Tibial artery (tissue), 4 donors: ENCODE measurements at regions not wholly inside any gene's neighbourhood (a gene's known extent, or its start where the extent isn't known, plus 50 kb on each side); places are given as distances from the start of the nearest gene placed in this dataset.

Experiments used
- DNase-seq, 2 donors: peaks; one replicate each; pipeline ENCODE4 v3.0.0-alpha.2; 2019
- H3K27ac ChIP-seq, 2 donors: fragments of 200-600 bp; sonication (generic) in 1 of 2; 1 replicate in 1 of 2; 2 replicates in 1 of 2; pipeline ENCODE4 v1.5.1; 2018 to 2019; ENCODE audit warnings: mild to moderate bottlenecking in 1 of 2
- H3K27me3 ChIP-seq, 2 donors: fragments of 200-600 bp; sonication (generic) in 1 of 2; one replicate each; pipeline versions ENCODE4 v1.5.1 to v1.6.0; 2016 to 2019
- H3K36me3 ChIP-seq, 3 donors: fragments of 200-600 bp; sonication (generic) in 2 of 3; one replicate each; pipeline ENCODE4 v1.5.1; 2016 to 2019; ENCODE audit warnings: mild to moderate bottlenecking in 2 of 3
- H3K4me1 ChIP-seq, 4 donors: fragments of 200-600 bp; sonication (generic) in 2 of 4; 1 replicate in 3 of 4; 2 replicates in 1 of 4; pipeline ENCODE4 v1.5.1; 2016 to 2019
- H3K4me3 ChIP-seq, 2 donors: fragments of 200-600 bp; sonication (generic) in 1 of 2; 1 replicate in 1 of 2; 2 replicates in 1 of 2; pipeline ENCODE4 v1.5.1; 2018 to 2019; ENCODE audit warnings: mild to moderate bottlenecking in 2 of 2
- H3K9me3 ChIP-seq, 3 donors: fragments of 200-600 bp; sonication (generic) in 1 of 3; one replicate each; pipeline ENCODE4 v1.5.1; 2016 to 2019
- CTCF ChIP-seq, 2 experiments: fragments of 200-600 bp in 1 of 2; fragments of 450-650 bp in 1 of 2; IDR thresholded peaks; one replicate each; pipeline ENCODE4 v1.5.1; 2017 to 2019; ENCODE audit warnings: antibody characterized with exemption in 2 of 2, mild to moderate bottlenecking in 1 of 2, moderate library complexity in 1 of 2
- intact Hi-C: fragments of 100-400 bp; cut with DNase I; formaldehyde crosslinking; loops from one replicate; pipeline ENCODE4 v1.15.0; 2023; ENCODE audit warnings: low total_unique reads

GRCh38 chr4:59968796-59969195 lies 1231.3 kb upstream of the ADGRL3 start:
- H3K4me3 ChIP-seq, result no peak overlapping the region
- TF ChIP-seq CTCF (IDR thresholded peaks at IDR 0.05), result no peak
- H3K9me3 ChIP-seq, result no peaks in the 10 kb centered on the region
- no peaks in the 10 kb centered on the region for H3K4me1 ChIP-seq
- intact Hi-C loops, result no loop called here
- no peak for DNase-seq
- H3K36me3 ChIP-seq, result no peaks in the 10 kb centered on the region
- no peaks in the 10 kb centered on the region for H3K27me3 ChIP-seq
- H3K27ac ChIP-seq, result no peak overlapping the region

- intact Hi-C loops, result no loop called here
Measured at GRCh38 chr4:59969909-59970308, 1230.2 kb upstream of the ADGRL3 start.

GRCh38 chr4:59971952-59972351 lies 1228.2 kb upstream of the ADGRL3 start:
- Histone ChIP-seq H3K9me3 (no peaks in the 10 kb centered on the region), H3K27me3 (no peaks in the 10 kb centered on the region), H3K4me1 (no peaks in the 10 kb centered on the region), H3K36me3 (no peaks in the 10 kb centered on the region), H3K27ac (no peak overlapping the region), H3K4me3 (no peak overlapping the region)
- intact Hi-C loops, result no loop called here
- no peak for DNase-seq
- TF ChIP-seq CTCF (IDR thresholded peaks at IDR 0.05), result no peak

More at GRCh38 chr4:59969909-59970308, 1230.2 kb upstream of the ADGRL3 start:
- Histone ChIP-seq H3K9me3 (no peaks in the 10 kb centered on the region), H3K36me3 (no peaks in the 10 kb centered on the region), H3K27ac (no peak overlapping the region), H3K4me1 (no peaks in the 10 kb centered on the region), H3K4me3 (no peak overlapping the region), H3K27me3 (no peaks in the 10 kb centered on the region)
- no peak for DNase-seq
- TF ChIP-seq CTCF (IDR thresholded peaks at IDR 0.05), result no peak

- intact Hi-C loops, result no loop called here
- TF ChIP-seq CTCF (IDR thresholded peaks at IDR 0.05), result no peak
- no peak for DNase-seq
- Histone ChIP-seq H3K27me3 (no peaks in the 10 kb centered on the region), H3K36me3 (no peaks in the 10 kb centered on the region), H3K27ac (no peak overlapping the region), H3K9me3 (no peaks in the 10 kb centered on the region), H3K4me3 (no peak overlapping the region), H3K4me1 (no peaks in the 10 kb centered on the region)
Measured at GRCh38 chr4:59973492-59973891, 1226.6 kb upstream of the ADGRL3 start.

GRCh38 chr4:59979061-59979460 lies 1221.1 kb upstream of the ADGRL3 start:
- intact Hi-C loops, result no loop called here
- DNase-seq, result no peak
- H3K36me3 ChIP-seq, result no peaks in the 10 kb centered on the region
- no peaks in the 10 kb centered on the region for H3K4me1 ChIP-seq
- no peak for TF ChIP-seq CTCF (IDR thresholded peaks at IDR 0.05)
- H3K9me3 ChIP-seq, result no peaks in the 10 kb centered on the region
- no peaks in the 10 kb centered on the region for H3K27me3 ChIP-seq
- no peak overlapping the region for H3K27ac ChIP-seq
- no peak overlapping the region for H3K4me3 ChIP-seq

- Histone ChIP-seq H3K27me3 (no peaks in the 10 kb centered on the region), H3K4me1 (no peaks in the 10 kb centered on the region), H3K36me3 (no peaks in the 10 kb centered on the region), H3K9me3 (no peaks in the 10 kb centered on the region), H3K27ac (no peak overlapping the region), H3K4me3 (no peak overlapping the region)
- no peak for DNase-seq
- TF ChIP-seq CTCF (IDR thresholded peaks at IDR 0.05), result no peak
- intact Hi-C loops, result no loop called here
Measured at GRCh38 chr4:59983852-59984251, 1216.3 kb upstream of the ADGRL3 start.
